K562 (cell line): ENCODE measurements at regions not wholly inside any gene's neighbourhood (a gene's known extent, or its start where the extent isn't known, plus 50 kb on each side); places are given as distances from the start of the nearest gene placed in this dataset.
A peak's percentile ranks its signal among the peaks of the same experiment; 100 is the strongest.

Source experiments
- ATAC-seq: fragments of 200-7000 bp; cut with Tn5 transposase; 3 replicates; pipeline ENCODE4 v1.9.1; 2020; ENCODE audit warnings: moderate library complexity
- BruUV-seq: library from RNA; stranded (reverse); fragments of 400-500 nt; replicated peaks from 2 replicates; lab custom pipeline; 2021; lab: Mats Ljungman, UMichigan
- CTCF ChIA-PET: fragments of 300-600 bp; formaldehyde crosslinking; extraction: SDS; loops from one replicate; lab custom pipeline; 2021; ENCODE audit warnings: low intra/inter-chr PET ratio; lab: Yijun Ruan, JAX
- POLR2A ChIA-PET: fragments of 300-600, 350-650 bp; sonication (Branson Sonifier 250); formaldehyde crosslinking; extraction: SDS; loops from one replicate; lab custom pipeline; 2021; ENCODE audit warnings: antibody characterized with exemption, inconsistent platforms; lab: Yijun Ruan, JAX
- DNase-seq, 4 experiments: peaks; one replicate each; pipeline versions ENCODE4 v3.0.0 to v3.0.0-alpha.2; 2011 to 2018; ENCODE audit warnings: low spot score in 3 of 4, mixed read lengths in 3 of 4; ENCODE audit errors: extremely low read depth in 1 of 4
- FAIRE-seq: peaks from 2 replicates; lab custom pipeline; 2011; peaks lifted over from hg19 to GRCh38; lab: Jason Lieb, UNC
- H2AFZ ChIP-seq: 2 replicates; pipeline ENCODE4 v1.6.0; 2011; ENCODE audit warnings: low read depth, low read length, control low read depth, inconsistent platforms
- H3K27ac ChIP-seq: fragments of 200-600 bp; 3 replicates; pipeline ENCODE4 v1.8.0; 2011; ENCODE audit warnings: low read depth, mild to moderate bottlenecking, control low read depth, inconsistent platforms, low read length, moderate library complexity, mixed read lengths; ENCODE audit errors: extremely low read depth
- H3K27me3 ChIP-seq, 2 experiments: fragments of 300-600 bp in 1 of 2; 2 replicates in 1 of 2; 3 replicates in 1 of 2; pipeline versions ENCODE4 v1.6.0 to v1.8.0; 2011; ENCODE audit warnings: inconsistent platforms in 2 of 2, low read length in 2 of 2, mild to moderate bottlenecking in 1 of 2, mixed read lengths in 1 of 2, moderate library complexity in 1 of 2; ENCODE audit not compliant: control insufficient read depth in 2 of 2, insufficient read depth in 2 of 2
- H3K36me3 ChIP-seq: fragments of 300-600 bp; 3 replicates; pipeline ENCODE4 v1.8.0; 2011; ENCODE audit warnings: mild to moderate bottlenecking, low read length, inconsistent platforms; ENCODE audit not compliant: control insufficient read depth, insufficient read depth
- H3K4me1 ChIP-seq, 2 experiments: fragments of 200-600 bp in 1 of 2; replicated peaks in 1 of 2; 2 replicates in 1 of 2; 3 replicates in 1 of 2; pipeline versions ENCODE4 v1.5.1 to v1.8.0; 2011; ENCODE audit warnings: inconsistent platforms in 2 of 2, low read length in 2 of 2, mild to moderate bottlenecking in 1 of 2, mixed read lengths in 1 of 2, moderate library complexity in 1 of 2; ENCODE audit not compliant: control insufficient read depth in 2 of 2, insufficient read depth in 2 of 2
- H3K4me2 ChIP-seq: 2 replicates; pipeline ENCODE4 v1.6.1; 2011; ENCODE audit warnings: low read length, control low read depth, inconsistent platforms, mixed read lengths; ENCODE audit not compliant: insufficient read depth
- H3K4me3 ChIP-seq: fragments of 200-600 bp; sonication (generic), shearing (Covaris generic); 2 replicates; pipeline ENCODE4 v1.5.1; 2016; ENCODE audit warnings: control low read depth, inconsistent platforms
- H3K79me2 ChIP-seq: fragments of 200-600 bp; 3 replicates; pipeline ENCODE4 v1.8.0; 2011; ENCODE audit warnings: low read length, inconsistent platforms; ENCODE audit not compliant: control insufficient read depth, insufficient read depth
- H3K9ac ChIP-seq, 2 experiments: 2 replicates each; pipeline versions ENCODE4 v1.6.0 to v1.6.1; 2011; ENCODE audit warnings: low read depth in 2 of 2, low read length in 2 of 2, control low read depth in 1 of 2, inconsistent platforms in 1 of 2, mild to moderate bottlenecking in 1 of 2, mixed read lengths in 1 of 2; ENCODE audit not compliant: insufficient read depth in 1 of 2
- H3K9me1 ChIP-seq: one replicate; pipeline ENCODE4 v1.6.0; 2011; ENCODE audit warnings: inconsistent platforms, mild to moderate bottlenecking, low read length, moderate library complexity; ENCODE audit not compliant: control insufficient read depth, insufficient read depth
- H3K9me3 ChIP-seq: replicated peaks from 2 replicates; pipeline ENCODE4 v1.5.1; 2011; ENCODE audit warnings: low read depth, low read length, inconsistent platforms; ENCODE audit not compliant: control insufficient read depth, insufficient read depth
- H4K20me1 ChIP-seq: replicated peaks from 2 replicates; pipeline ENCODE4 v1.6.1; 2011; ENCODE audit warnings: low read length, inconsistent platforms, mixed read lengths; ENCODE audit not compliant: control insufficient read depth, insufficient read depth
- CTCF ChIP-seq, 3 experiments: IDR thresholded peaks in 2 of 3; conservative IDR thresholded peaks in 1 of 3; 2 replicates each; pipeline ENCODE4 v1.5.1; 2011 to 2012; ENCODE audit warnings: low read length in 3 of 3, mild to moderate bottlenecking in 3 of 3, control low read depth in 2 of 3, improper control_type of control experiment in 1 of 3, inconsistent platforms in 1 of 3, low read depth in 1 of 3, mixed read lengths in 1 of 3, moderate library complexity in 1 of 3; ENCODE audit not compliant: insufficient read depth in 2 of 3
- MAZ ChIP-seq, 2 experiments: fragments of 450-650 bp in 1 of 2; sonication (generic) in 1 of 2; formaldehyde crosslinking; IDR thresholded peaks in 1 of 2; conservative IDR thresholded peaks in 1 of 2; 2 replicates each; pipeline versions ENCODE4 v1.4.0 to v1.5.0; 2020; ENCODE audit warnings: mild to moderate bottlenecking in 1 of 2, missing genetic modification reagents in 1 of 2
- REST ChIP-seq, 2 experiments: fragments of 450-650 bp; formaldehyde crosslinking in 1 of 2; IDR thresholded peaks; 2 replicates each; pipeline versions ENCODE4 v1.4.0 to v1.6.1; 2014 to 2020; ENCODE audit warnings: mild to moderate bottlenecking in 2 of 2, borderline replicate concordance in 1 of 2, low read depth in 1 of 2
- SMC3 ChIP-seq: conservative IDR thresholded peaks from 2 replicates; pipeline ENCODE4 v1.6.1; 2011; ENCODE audit warnings: low read depth, low read length, improper control_type of control experiment; ENCODE audit not compliant: insufficient read depth
- STAG1 ChIP-seq: sonication (generic); formaldehyde crosslinking; IDR thresholded peaks from 2 replicates; pipeline ENCODE4 v1.5.0; 2020; ENCODE audit warnings: missing genetic modification reagents, borderline replicate concordance
- ZSCAN32 ChIP-seq: fragments of 450-650 bp; formaldehyde crosslinking; IDR thresholded peaks from 2 replicates; pipeline ENCODE4 v1.4.0; 2020; ENCODE audit warnings: mild to moderate bottlenecking, moderate library complexity
- WGBS: fragments of 100-300 bp; shearing (Covaris generic); methylation state at CpG from one replicate; pipeline ENCODE4 v1.1.6; 2016; ENCODE audit warnings: low coverage, mixed read lengths; ENCODE audit not compliant: insufficient coverage; ENCODE audit errors: missing lambda C conversion rate; 5-methylcytosine and 5-hydroxymethylcytosine counted together
- in situ Hi-C: fragments of 300-500 bp; cut with MboI; formaldehyde crosslinking; loops from 4 replicates; pipeline ENCODE4 v1.15.0; 2018; ENCODE audit warnings: inconsistent platforms, mixed read lengths
- intact Hi-C: fragments of 100-400 bp; cut with micrococcal nuclease; formaldehyde crosslinking; loops from 2 replicates; pipeline ENCODE4 v1.14.2; 2022
- TF ChIP-seq, protein P1 (sequence below), 2 experiments: IDR thresholded peaks; 2 replicates each; pipeline ENCODE4 v1.6.1; 2012; ENCODE audit warnings: improper control_type of control experiment in 2 of 2, low read depth in 2 of 2, low read length in 2 of 2, borderline replicate concordance in 1 of 2

DNA sequence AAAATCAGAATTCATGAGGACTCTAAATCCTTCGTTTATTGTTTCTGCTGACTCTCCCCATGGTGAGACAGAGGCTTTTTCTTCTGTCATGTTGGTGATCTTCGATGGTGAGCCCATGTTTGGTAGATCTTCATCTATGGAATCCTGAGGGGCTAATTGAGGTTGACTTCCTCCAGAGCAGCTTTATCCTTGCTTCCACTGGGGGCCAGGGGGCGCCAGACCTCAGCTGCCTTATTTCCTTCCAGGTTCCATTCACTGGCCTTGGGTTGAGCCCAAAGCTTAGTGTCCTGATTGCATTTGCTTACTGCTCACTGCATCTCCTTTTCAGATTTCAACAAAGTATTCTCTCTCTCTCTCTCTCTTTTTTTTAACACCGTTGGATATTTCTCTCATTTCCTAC, 80.7 kb downstream of the GCC1 start:
- DNase-seq (peak; percentile 31 to 65 (median 50)), ATAC-seq (peak; percentile 97), FAIRE-seq (peak; percentile 71)
- intact Hi-C loops (loop anchor here (1.0 to 5.0 kb wide), 2 partner anchors 123 to 704 kb away; no protein-coding TSS in a partner anchor), in situ Hi-C loops (no loop called here)
- 1% methylated on average over 4 of the region's 4 CpGs for WGBS
- no peak overlapping the region for H3K27ac ChIP-seq
- ChIA-PET POLR2A (interaction anchor here (0.8 to 1.3 kb wide), 5 partner anchors 8 to 178 kb away, joined by 3 to 4 read pairs (median 3); no protein-coding TSS in a partner anchor), CTCF (interaction anchor here (0.7 to 1.6 kb wide), 3 partner anchors 704 to 705 kb away, joined by 3 to 6 read pairs (median 4); no protein-coding TSS in a partner anchor)
- H3K27me3 ChIP-seq = peaks cover 0 to 1% of the 10 kb centered on the region in 2 experiments; a peak in 1 of 5 replicates
- no peak overlapping the region for H3K4me2 ChIP-seq
- no peaks in the 10 kb centered on the region for H4K20me1 ChIP-seq
- no peaks in the 10 kb centered on the region for H3K9me1 ChIP-seq
- no TSS peak for BruUV-seq
- H3K4me3 ChIP-seq = no peak overlapping the region
- H3K9ac ChIP-seq = no peak overlapping the region
- no peaks in the 10 kb centered on the region for H3K79me2 ChIP-seq
- no peaks in the 10 kb centered on the region for H3K36me3 ChIP-seq
- no peaks in the 10 kb centered on the region for H3K9me3 ChIP-seq
- H2AFZ ChIP-seq = no peak overlapping the region
- no peaks in the 10 kb centered on the region for H3K4me1 ChIP-seq
- TF ChIP-seq REST (IDR thresholded peaks at IDR 0.05; ENCODE audit: borderline replicate concordance) = peak; percentile 58; the same call in 1 of the 2 replicates
- no peak for TF ChIP-seq REST (CRISPR knock-in tag; IDR thresholded peaks at IDR 0.05; ENCODE audit: low read depth)
- peak; percentile 79 to 90 (median 85) for TF ChIP-seq CTCF (IDR thresholded peaks at IDR 0.05 in 2 of 3, conservative IDR thresholded peaks at IDR 0.05 in 1 of 3; ENCODE audit: insufficient read depth in 2 of 3, low read depth in 1 of 3, low read length in 3 of 3)
- 0 out of 4 replicates have a peak, but pooled peaks of 1 of the 2 experiments have one; percentile 20 for TF ChIP-seq MAZ (CRISPR knock-in tag; conservative IDR thresholded peaks at IDR 0.05 in 1 of 2, IDR thresholded peaks at IDR 0.05 in 1 of 2)
- TF ChIP-seq, protein P1, sequence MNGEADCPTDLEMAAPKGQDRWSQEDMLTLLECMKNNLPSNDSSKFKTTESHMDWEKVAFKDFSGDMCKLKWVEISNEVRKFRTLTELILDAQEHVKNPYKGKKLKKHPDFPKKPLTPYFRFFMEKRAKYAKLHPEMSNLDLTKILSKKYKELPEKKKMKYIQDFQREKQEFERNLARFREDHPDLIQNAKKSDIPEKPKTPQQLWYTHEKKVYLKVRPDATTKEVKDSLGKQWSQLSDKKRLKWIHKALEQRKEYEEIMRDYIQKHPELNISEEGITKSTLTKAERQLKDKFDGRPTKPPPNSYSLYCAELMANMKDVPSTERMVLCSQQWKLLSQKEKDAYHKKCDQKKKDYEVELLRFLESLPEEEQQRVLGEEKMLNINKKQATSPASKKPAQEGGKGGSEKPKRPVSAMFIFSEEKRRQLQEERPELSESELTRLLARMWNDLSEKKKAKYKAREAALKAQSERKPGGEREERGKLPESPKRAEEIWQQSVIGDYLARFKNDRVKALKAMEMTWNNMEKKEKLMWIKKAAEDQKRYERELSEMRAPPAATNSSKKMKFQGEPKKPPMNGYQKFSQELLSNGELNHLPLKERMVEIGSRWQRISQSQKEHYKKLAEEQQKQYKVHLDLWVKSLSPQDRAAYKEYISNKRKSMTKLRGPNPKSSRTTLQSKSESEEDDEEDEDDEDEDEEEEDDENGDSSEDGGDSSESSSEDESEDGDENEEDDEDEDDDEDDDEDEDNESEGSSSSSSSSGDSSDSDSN (IDR thresholded peaks at IDR 0.05; ENCODE audit: borderline replicate concordance in 1 of 2, low read depth in 2 of 2, low read length in 2 of 2) = peak in 1 of 2 experiments; percentile 57; a peak in 1 of 4 replicates
- TF ChIP-seq ZSCAN32 (CRISPR knock-in tag) = no peak
- peak; percentile 44; the same call in 1 of the 2 replicates for TF ChIP-seq STAG1
- peak; percentile 74 for TF ChIP-seq SMC3
